Esophagus muscularis mucosa (tissue), 4 donors: ENCODE measurements at regions not wholly inside any gene's neighbourhood (a gene's known extent, or its start where the extent isn't known, plus 50 kb on each side); places are given as distances from the start of the nearest gene placed in this dataset.

Experiments used
- DNase-seq: peaks from one replicate; pipeline ENCODE4 v3.0.0-alpha.2; 2017; ENCODE audit errors: extremely low spot score
- H3K27ac ChIP-seq, 4 donors: fragments of 200-600 bp; sonication (generic); replicated peaks in 1 of 4; 1 replicate in 3 of 4; 2 replicates in 1 of 4; pipeline ENCODE4 v1.5.1; 2016 to 2019; ENCODE audit warnings: mild to moderate bottlenecking in 1 of 4
- H3K27me3 ChIP-seq, 4 donors: fragments of 200-600 bp; sonication (generic); one replicate each; pipeline versions ENCODE4 v1.5.1 to v1.6.0; 2016 to 2019
- H3K36me3 ChIP-seq, 4 donors: fragments of 200-600 bp; sonication (generic); one replicate each; pipeline ENCODE4 v1.5.1; 2016 to 2019
- H3K4me1 ChIP-seq, 4 donors: fragments of 200-600 bp; sonication (generic); one replicate each; pipeline ENCODE4 v1.5.1; 2016 to 2019
- H3K4me3 ChIP-seq, 4 donors: fragments of 200-600 bp; sonication (generic); 1 replicate in 2 of 4; 2 replicates in 2 of 4; pipeline ENCODE4 v1.5.1; 2016 to 2019; ENCODE audit warnings: mild to moderate bottlenecking in 4 of 4, moderate library complexity in 1 of 4
- H3K9me3 ChIP-seq, 4 donors: fragments of 200-600 bp; sonication (generic); 1 replicate in 3 of 4; 2 replicates in 1 of 4; pipeline ENCODE4 v1.5.1; 2016 to 2019
- EP300 ChIP-seq: sonication (generic); formaldehyde crosslinking; IDR thresholded peaks from one replicate; pipeline ENCODE4 v1.6.1; 2017; ENCODE audit warnings: antibody characterized with exemption
- POLR2A ChIP-seq: fragments of 450-650 bp; IDR thresholded peaks from one replicate; pipeline ENCODE4 v1.6.1; 2017; ENCODE audit warnings: antibody characterized with exemption, moderate library complexity, mild to moderate bottlenecking, low read depth
- POLR2AphosphoS5 ChIP-seq, 2 donors: sonication (generic); formaldehyde crosslinking; IDR thresholded peaks; one replicate each; pipeline ENCODE4 v1.6.1; 2017; ENCODE audit warnings: antibody characterized with exemption in 2 of 2
- WGBS: methylation state at CpG from one replicate; pipeline ENCODE4 v1.1.5; 2018; 5-methylcytosine and 5-hydroxymethylcytosine counted together
- intact Hi-C: fragments of 100-400 bp; cut with DNase I; formaldehyde crosslinking; loops from one replicate; pipeline ENCODE4 v1.15.1; 2023
- TF ChIP-seq, protein P1 (sequence below), 3 experiments: fragments of 200-600 bp in 2 of 3; fragments of 450-650 bp in 1 of 3; sonication (generic) in 2 of 3; IDR thresholded peaks; one replicate each; pipeline ENCODE4 v1.5.1; 2017 to 2019; ENCODE audit warnings: antibody characterized with exemption in 3 of 3, mild to moderate bottlenecking in 2 of 3, moderate library complexity in 1 of 3

- no peak overlapping the region for H3K27ac ChIP-seq
- TF ChIP-seq POLR2A (no peak), EP300 (no peak), POLR2AphosphoS5 (IDR thresholded peaks at IDR 0.05) (no peak)
- TF ChIP-seq, protein P1, sequence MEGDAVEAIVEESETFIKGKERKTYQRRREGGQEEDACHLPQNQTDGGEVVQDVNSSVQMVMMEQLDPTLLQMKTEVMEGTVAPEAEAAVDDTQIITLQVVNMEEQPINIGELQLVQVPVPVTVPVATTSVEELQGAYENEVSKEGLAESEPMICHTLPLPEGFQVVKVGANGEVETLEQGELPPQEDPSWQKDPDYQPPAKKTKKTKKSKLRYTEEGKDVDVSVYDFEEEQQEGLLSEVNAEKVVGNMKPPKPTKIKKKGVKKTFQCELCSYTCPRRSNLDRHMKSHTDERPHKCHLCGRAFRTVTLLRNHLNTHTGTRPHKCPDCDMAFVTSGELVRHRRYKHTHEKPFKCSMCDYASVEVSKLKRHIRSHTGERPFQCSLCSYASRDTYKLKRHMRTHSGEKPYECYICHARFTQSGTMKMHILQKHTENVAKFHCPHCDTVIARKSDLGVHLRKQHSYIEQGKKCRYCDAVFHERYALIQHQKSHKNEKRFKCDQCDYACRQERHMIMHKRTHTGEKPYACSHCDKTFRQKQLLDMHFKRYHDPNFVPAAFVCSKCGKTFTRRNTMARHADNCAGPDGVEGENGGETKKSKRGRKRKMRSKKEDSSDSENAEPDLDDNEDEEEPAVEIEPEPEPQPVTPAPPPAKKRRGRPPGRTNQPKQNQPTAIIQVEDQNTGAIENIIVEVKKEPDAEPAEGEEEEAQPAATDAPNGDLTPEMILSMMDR (IDR thresholded peaks at IDR 0.05) = no peak
Measured at GRCh38 chr2:22817197-22817596, 567.8 kb upstream of the KLHL29 start.

DNA sequence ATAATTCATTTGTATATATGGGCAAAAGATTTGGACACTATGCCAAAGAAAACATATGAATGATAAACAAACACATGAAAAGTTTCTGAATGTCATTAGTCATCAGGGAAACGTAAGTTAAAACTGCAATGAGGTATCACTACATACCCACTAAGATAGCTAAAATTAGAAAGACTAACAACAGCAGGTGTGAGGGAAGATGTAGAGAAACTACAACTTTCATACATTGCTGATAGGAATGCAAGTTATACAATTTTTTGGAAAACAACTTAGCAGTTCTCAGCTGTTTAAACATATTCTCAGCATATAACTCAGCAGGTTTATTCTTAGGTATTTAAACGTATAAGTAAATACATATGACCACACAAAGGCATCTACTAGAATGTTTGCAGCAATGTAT is 563.5 kb upstream of the KLHL29 start:
- Histone ChIP-seq H3K4me3 (no peak overlapping the region), H3K27ac (no peak overlapping the region), H3K36me3 (no peaks in the 10 kb centered on the region), H3K27me3 (no peaks in the 10 kb centered on the region), H3K4me1 (no peaks in the 10 kb centered on the region), H3K9me3 (no peaks in the 10 kb centered on the region)
- intact Hi-C loops = no loop called here
- TF ChIP-seq EP300 (no peak), POLR2AphosphoS5 (IDR thresholded peaks at IDR 0.05) (no peak)
- TF ChIP-seq, protein P1 (IDR thresholded peaks at IDR 0.05) = no peak
- 60% methylated on average over 2 of the region's 2 CpGs for WGBS
- no peak for DNase-seq

More at GRCh38 chr2:22817197-22817596, 567.8 kb upstream of the KLHL29 start:
- no peak for DNase-seq
- Histone ChIP-seq H3K36me3 (no peaks in the 10 kb centered on the region), H3K4me1 (no peaks in the 10 kb centered on the region), H3K9me3 (no peaks in the 10 kb centered on the region), H3K4me3 (no peak overlapping the region), H3K27me3 (no peaks in the 10 kb centered on the region)
- 70% methylated on average over 4 of the region's 4 CpGs for WGBS
- intact Hi-C loops = no loop called here

- TF ChIP-seq, protein P1 (IDR thresholded peaks at IDR 0.05) = no peak
- TF ChIP-seq EP300 (no peak), POLR2A (no peak), POLR2AphosphoS5 (IDR thresholded peaks at IDR 0.05) (no peak)
- H3K27ac ChIP-seq = no peak overlapping the region
- no peak overlapping the region for H3K4me3 ChIP-seq
- no peaks in the 10 kb centered on the region for H3K4me1 ChIP-seq
- no peak for DNase-seq
- no peaks in the 10 kb centered on the region for H3K36me3 ChIP-seq
- no peaks in the 10 kb centered on the region for H3K27me3 ChIP-seq
- WGBS = 63% methylated on average over 1 of the region's 1 CpG
- intact Hi-C loops = no loop called here
- H3K9me3 ChIP-seq = no peaks in the 10 kb centered on the region
Measured at GRCh38 chr2:22822835-22823234, 562.1 kb upstream of the KLHL29 start.

GRCh38 chr2:22824618-22825017 is 560.4 kb upstream of the KLHL29 start:
- no peaks in the 10 kb centered on the region for H3K4me1 ChIP-seq
- no peak overlapping the region for H3K4me3 ChIP-seq
- WGBS = 90% methylated on average over 4 of the region's 4 CpGs
- no peaks in the 10 kb centered on the region for H3K9me3 ChIP-seq
- no peaks in the 10 kb centered on the region for H3K27me3 ChIP-seq
- TF ChIP-seq, protein P1 (IDR thresholded peaks at IDR 0.05) = no peak
- no peak for TF ChIP-seq EP300
- TF ChIP-seq POLR2A = no peak
- TF ChIP-seq POLR2AphosphoS5 (IDR thresholded peaks at IDR 0.05) = no peak
- no peaks in the 10 kb centered on the region for H3K36me3 ChIP-seq
- no peak for DNase-seq
- intact Hi-C loops = no loop called here
- H3K27ac ChIP-seq = no peak overlapping the region

DNA sequence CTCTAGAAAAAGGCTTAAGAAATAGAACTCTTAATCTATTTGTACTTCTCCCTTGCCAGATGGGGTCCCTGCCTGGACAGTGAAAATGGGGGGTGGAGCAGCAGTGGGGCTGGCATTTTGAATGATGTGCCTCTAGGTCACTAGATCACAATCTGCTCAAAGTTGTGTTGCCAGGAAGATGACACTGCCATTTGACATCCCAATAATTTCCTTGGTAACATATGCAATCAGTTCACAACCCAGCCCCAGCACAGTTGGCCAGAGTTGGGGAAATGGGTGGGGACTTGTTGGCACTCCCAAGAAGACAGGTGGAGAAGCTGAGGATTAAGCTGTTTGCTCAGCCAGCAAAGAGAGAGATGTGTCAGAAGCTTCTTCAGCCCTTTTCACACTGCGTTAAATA is 558.3 kb upstream of the KLHL29 start:
- H3K27me3 ChIP-seq = no peaks in the 10 kb centered on the region
- H3K4me1 ChIP-seq = no peaks in the 10 kb centered on the region
- H3K9me3 ChIP-seq = no peaks in the 10 kb centered on the region
- no peak for TF ChIP-seq POLR2AphosphoS5 (IDR thresholded peaks at IDR 0.05)
- TF ChIP-seq, protein P1 (IDR thresholded peaks at IDR 0.05) = no peak
- no peak for TF ChIP-seq EP300
- no peak for TF ChIP-seq POLR2A
- no peak overlapping the region for H3K4me3 ChIP-seq
- WGBS = 88% methylated on average over 1 of the region's 1 CpG
- H3K36me3 ChIP-seq = no peaks in the 10 kb centered on the region
- DNase-seq = no peak
- intact Hi-C loops = no loop called here
- no peak overlapping the region for H3K27ac ChIP-seq
